ENCODE measurements at regions not wholly inside any gene's neighbourhood (a gene's known extent, or its start where the extent isn't known, plus 50 kb on each side); places are given as distances from the start of the nearest gene placed in this dataset.
A peak's percentile ranks its signal among the peaks of the same experiment; 100 is the strongest.

DNA sequence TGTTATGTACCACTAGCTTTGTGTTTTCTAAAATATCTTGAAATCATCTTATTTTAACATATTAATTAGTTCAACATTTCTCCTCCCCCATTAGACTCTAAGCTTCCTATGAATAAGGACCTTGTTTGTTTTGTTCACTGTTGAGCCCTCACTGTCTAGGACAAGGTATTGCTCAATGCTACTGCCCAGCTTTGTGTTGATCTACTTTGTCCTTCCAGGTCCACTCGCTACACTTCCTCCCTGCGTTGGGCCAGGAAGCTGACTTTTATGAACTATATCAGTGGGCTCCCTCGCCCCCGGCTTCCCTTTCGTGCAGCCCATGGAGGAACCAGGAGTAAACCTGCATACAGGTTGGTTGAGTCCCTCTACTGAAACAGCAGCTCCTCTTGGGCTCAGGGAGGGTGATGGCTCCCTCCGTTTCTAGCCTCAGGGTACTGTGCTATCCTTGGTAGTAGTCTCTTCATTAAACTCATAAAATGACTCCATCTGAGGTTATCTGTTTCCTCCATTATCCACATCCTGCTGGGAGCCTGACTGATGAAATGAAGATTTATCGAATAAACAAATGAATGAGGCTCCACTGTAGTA is 272.5 kb downstream of the CLIC5 start:
- H4K20me1 ChIP-seq (ENCODE audit: insufficient read depth, low read length), result no peaks in the 10 kb centered on the region

DNA sequence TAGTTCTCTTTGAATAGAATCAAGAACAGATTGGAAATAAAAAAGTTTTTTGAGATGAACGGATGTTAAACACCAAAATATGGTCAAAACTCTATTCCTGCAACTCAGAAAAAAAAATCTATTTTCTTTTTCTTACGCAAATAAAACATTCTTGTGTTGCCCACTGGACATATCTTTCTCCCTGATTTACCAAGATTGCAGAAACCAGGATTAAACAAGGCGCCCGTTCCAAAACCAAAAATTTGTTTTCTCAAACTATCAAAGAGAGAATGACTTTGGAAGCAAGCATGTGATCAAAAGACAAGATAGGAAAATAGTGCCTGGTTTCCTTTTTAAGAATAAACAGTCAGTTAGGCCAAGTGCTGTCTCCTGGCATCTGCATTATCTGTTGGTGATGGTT is 273.1 kb downstream of the CLIC5 start:
- Histone ChIP-seq H3K36me3 (replicated peaks; ENCODE audit: insufficient read depth, low read length) (no peaks in the 10 kb centered on the region), H3K27ac (ENCODE audit: low read length) (no peak overlapping the region), H3K4me1 (ENCODE audit: low read length) (peaks cover 26% of the 10 kb centered on the region), H2AFZ (ENCODE audit: low read length) (no peak overlapping the region), H3K4me3 (ENCODE audit: low read length) (no peak overlapping the region), H3K9me3 (replicated peaks; ENCODE audit: insufficient read depth, low read length) (no peaks in the 10 kb centered on the region), H3K79me2 (ENCODE audit: low read length) (no peaks in the 10 kb centered on the region), H3K27me3 (replicated peaks; ENCODE audit: insufficient read depth, low read length) (no peaks in the 10 kb centered on the region), H3F3A (ENCODE audit: insufficient read depth, low read length) (peaks cover 15% of the 10 kb centered on the region), H3K9ac (ENCODE audit: low read length) (no peak overlapping the region), H3K9me2 (replicated peaks; ENCODE audit: insufficient read depth, low read length) (no peaks in the 10 kb centered on the region), H3K4me2 (ENCODE audit: low read depth, low read length) (no peak overlapping the region), H4K20me1 (ENCODE audit: insufficient read depth, low read length) (no peaks in the 10 kb centered on the region)
- no peak for TF ChIP-seq EZH2phosphoT487 (IDR thresholded peaks at IDR 0.05; ENCODE audit: low read length)
- TF ChIP-seq EZH2 (optimal IDR thresholded peaks at IDR 0.05; ENCODE audit: low read depth, low read length), result no peak
- TF ChIP-seq CTCF (IDR thresholded peaks at IDR 0.05; ENCODE audit: low read length), result no peak
- DNase-seq, result no peak

More for the DNA sequence above, 272.5 kb downstream of the CLIC5 start:
- no peak overlapping the region for H3K27ac ChIP-seq (ENCODE audit: low read length)
- H3K4me3 ChIP-seq (ENCODE audit: low read length), result no peak overlapping the region
- no peaks in the 10 kb centered on the region for H3K79me2 ChIP-seq (ENCODE audit: low read length)
- no peak overlapping the region for H2AFZ ChIP-seq (ENCODE audit: low read length)
- no peaks in the 10 kb centered on the region for H3K36me3 ChIP-seq (replicated peaks; ENCODE audit: insufficient read depth, low read length)
- no peaks in the 10 kb centered on the region for H3K9me2 ChIP-seq (replicated peaks; ENCODE audit: insufficient read depth, low read length)
- no peak overlapping the region for H3K4me2 ChIP-seq (ENCODE audit: low read depth, low read length)
- no peak for TF ChIP-seq EZH2phosphoT487 (IDR thresholded peaks at IDR 0.05; ENCODE audit: low read length)
- no peak for TF ChIP-seq EZH2 (optimal IDR thresholded peaks at IDR 0.05; ENCODE audit: low read depth, low read length)
- TF ChIP-seq CTCF (IDR thresholded peaks at IDR 0.05; ENCODE audit: low read length), result no peak
- no peaks in the 10 kb centered on the region for H3K9me3 ChIP-seq (replicated peaks; ENCODE audit: insufficient read depth, low read length)
- no peaks in the 10 kb centered on the region for H3K27me3 ChIP-seq (replicated peaks; ENCODE audit: insufficient read depth, low read length)
- DNase-seq, result no peak
- peaks cover 11% of the 10 kb centered on the region for H3F3A ChIP-seq (ENCODE audit: insufficient read depth, low read length)
- no peak overlapping the region for H3K9ac ChIP-seq (ENCODE audit: low read length)
- H3K4me1 ChIP-seq (ENCODE audit: low read length), result peaks cover 21% of the 10 kb centered on the region

DNA sequence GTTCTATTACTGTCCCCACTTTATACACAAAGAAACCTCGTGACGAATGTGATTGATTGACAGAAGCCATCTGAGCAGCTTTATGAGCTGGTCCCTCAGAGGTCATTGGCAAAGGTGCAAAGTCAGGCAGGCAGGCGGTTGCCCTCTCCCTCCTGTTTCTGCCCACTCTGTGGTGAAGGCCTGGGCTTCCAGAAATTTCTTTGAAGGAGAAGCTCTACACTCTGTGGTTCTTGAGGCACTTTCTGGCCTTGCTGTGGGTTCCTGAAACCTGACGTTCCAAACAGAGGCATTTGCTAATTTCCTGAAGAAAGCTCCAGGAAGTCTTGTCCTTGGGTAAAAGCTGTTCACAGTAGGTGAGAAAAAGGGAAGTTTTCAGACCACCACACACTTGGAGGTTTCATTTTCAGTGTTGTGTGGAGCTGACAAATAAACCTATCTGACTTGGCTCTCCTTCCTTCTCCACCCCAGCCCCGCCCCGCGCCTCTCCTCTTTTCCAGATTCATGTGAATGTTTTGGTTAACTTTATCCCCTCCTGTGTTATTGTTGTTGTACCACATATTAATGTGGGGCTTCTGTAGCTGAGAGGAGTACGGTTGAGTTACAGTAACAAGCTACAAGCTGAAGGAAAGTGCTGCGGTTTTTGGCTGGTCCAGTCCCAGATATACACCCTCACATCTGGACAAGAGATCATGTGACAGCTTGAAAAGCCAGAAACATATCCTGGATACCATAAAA is 274.1 kb downstream of the CLIC5 start:
- TF ChIP-seq CTCF (IDR thresholded peaks at IDR 0.05; ENCODE audit: low read length), result no peak
- TF ChIP-seq EZH2phosphoT487 (IDR thresholded peaks at IDR 0.05; ENCODE audit: low read length), result no peak
- no peak for TF ChIP-seq EZH2 (optimal IDR thresholded peaks at IDR 0.05; ENCODE audit: low read depth, low read length)
- Histone ChIP-seq H2AFZ (ENCODE audit: low read length) (peak overlapping the region; percentile 15; the same call in 1 of the 2 replicates), H4K20me1 (ENCODE audit: insufficient read depth, low read length) (no peaks in the 10 kb centered on the region), H3K4me2 (ENCODE audit: low read depth, low read length) (peak overlapping the region; percentile 25), H3K4me1 (ENCODE audit: low read length) (peaks cover 34% of the 10 kb centered on the region), H3K9me3 (replicated peaks; ENCODE audit: insufficient read depth, low read length) (no peaks in the 10 kb centered on the region), H3K27ac (ENCODE audit: low read length) (peak overlapping the region; percentile 48), H3K79me2 (ENCODE audit: low read length) (no peaks in the 10 kb centered on the region), H3K27me3 (replicated peaks; ENCODE audit: insufficient read depth, low read length) (no peaks in the 10 kb centered on the region), H3K4me3 (ENCODE audit: low read length) (0 out of 2 replicates have a peak overlapping the region, but pooled peaks have one; percentile 7), H3K36me3 (replicated peaks; ENCODE audit: insufficient read depth, low read length) (no peaks in the 10 kb centered on the region), H3F3A (ENCODE audit: insufficient read depth, low read length) (peaks cover 15% of the 10 kb centered on the region), H3K9me2 (replicated peaks; ENCODE audit: insufficient read depth, low read length) (no peaks in the 10 kb centered on the region), H3K9ac (ENCODE audit: low read length) (peak overlapping the region; percentile 2; the same call in 1 of the 2 replicates)
- peak; percentile 33 for DNase-seq
